ENCODE measurements at regions not wholly inside any gene's neighbourhood (a gene's known extent, or its start where the extent isn't known, plus 50 kb on each side); places are given as distances from the start of the nearest gene placed in this dataset.

GRCh38 chr14:30482276-30482675, 76.7 kb upstream of the G2E3 start:
- TF ChIP-seq CTCF (IDR thresholded peaks at IDR 0.05) (no peak), EZH2 (IDR thresholded peaks at IDR 0.05) (no peak), EZH2phosphoT487 (IDR thresholded peaks at IDR 0.05) (no peak)

All from neural progenitor cell (in vitro differentiated cells).